Mesenchymal stem cell (in vitro differentiated cells and primary cell): ENCODE measurements at regions not wholly inside any gene's neighbourhood (a gene's known extent, or its start where the extent isn't known, plus 50 kb on each side); places are given as distances from the start of the nearest gene placed in this dataset.

Experiments used
- DNase-seq: peaks from one replicate; pipeline ENCODE4 v3.0.0-alpha.2; 2013
- H2AFZ ChIP-seq: one replicate; pipeline ENCODE4 v1.6.1; 2013; ENCODE audit warnings: low read depth, mild to moderate bottlenecking, control low read depth, inconsistent platforms, low read length, moderate library complexity
- H2AK5ac ChIP-seq: 2 replicates; pipeline ENCODE4 v1.6.1; 2013; ENCODE audit warnings: low read length, moderate library complexity, mild to moderate bottlenecking, inconsistent platforms; ENCODE audit not compliant: severe bottlenecking
- H2BK120ac ChIP-seq: one replicate; pipeline ENCODE4 v1.6.1; 2013; ENCODE audit warnings: low read depth, mild to moderate bottlenecking, inconsistent platforms, low read length, moderate library complexity
- H2BK12ac ChIP-seq, 2 experiments: one replicate each; pipeline ENCODE4 v1.6.1; 2013; ENCODE audit warnings: inconsistent platforms in 2 of 2, low read length in 2 of 2, mild to moderate bottlenecking in 2 of 2, moderate library complexity in 2 of 2, control low read depth in 1 of 2
- H2BK15ac ChIP-seq: one replicate; pipeline ENCODE4 v1.6.1; 2013; ENCODE audit warnings: mild to moderate bottlenecking, low read depth, inconsistent platforms; ENCODE audit not compliant: poor library complexity, severe bottlenecking
- H2BK5ac ChIP-seq: 2 replicates; pipeline ENCODE4 v1.6.1; 2013; ENCODE audit warnings: low read depth, mild to moderate bottlenecking, low read length, control low read depth, inconsistent platforms; ENCODE audit not compliant: poor library complexity, severe bottlenecking
- H3K14ac ChIP-seq, 2 experiments: one replicate each; pipeline ENCODE4 v1.6.1; 2013; ENCODE audit warnings: inconsistent platforms in 2 of 2, low read length in 2 of 2, control low read depth in 1 of 2, mild to moderate bottlenecking in 1 of 2, moderate library complexity in 1 of 2
- H3K18ac ChIP-seq, 2 experiments: one replicate each; pipeline ENCODE4 v1.6.1; 2013; ENCODE audit warnings: inconsistent platforms in 2 of 2, low read length in 2 of 2, control low read depth in 1 of 2, low read depth in 1 of 2, mild to moderate bottlenecking in 1 of 2
- H3K23ac ChIP-seq, 2 experiments: one replicate each; pipeline ENCODE4 v1.6.1; 2013; ENCODE audit warnings: inconsistent platforms in 2 of 2, low read length in 2 of 2, mild to moderate bottlenecking in 2 of 2, moderate library complexity in 2 of 2, control low read depth in 1 of 2
- H3K27ac ChIP-seq: 2 replicates; pipeline ENCODE4 v1.5.1; 2013; ENCODE audit warnings: mild to moderate bottlenecking, moderate library complexity, low read length, control low read depth, inconsistent platforms; ENCODE audit not compliant: poor library complexity, severe bottlenecking
- H3K27me3 ChIP-seq, 2 experiments: 2 replicates each; pipeline versions ENCODE4 v1.6.1 to v1.7.0; 2013; ENCODE audit warnings: low read length in 2 of 2, mild to moderate bottlenecking in 2 of 2, moderate library complexity in 2 of 2, control low read depth in 1 of 2, inconsistent platforms in 1 of 2; ENCODE audit not compliant: control insufficient read depth in 1 of 2, insufficient read depth in 1 of 2
- H3K36me3 ChIP-seq, 2 experiments: 2 replicates each; pipeline versions ENCODE4 v1.6.1 to v1.7.0; 2013; ENCODE audit warnings: low read length in 2 of 2, control low read depth in 1 of 2, inconsistent platforms in 1 of 2, low read depth in 1 of 2, mild to moderate bottlenecking in 1 of 2; ENCODE audit not compliant: insufficient read depth in 2 of 2, control insufficient read depth in 1 of 2
- H3K4ac ChIP-seq, 2 experiments: one replicate each; pipeline ENCODE4 v1.6.1; 2013; ENCODE audit warnings: inconsistent platforms in 2 of 2, low read length in 2 of 2, mild to moderate bottlenecking in 2 of 2, moderate library complexity in 2 of 2, control low read depth in 1 of 2, low read depth in 1 of 2
- H3K4me1 ChIP-seq: 2 replicates; pipeline ENCODE4 v1.6.1; 2013; ENCODE audit warnings: low read depth, low read length, control low read depth; ENCODE audit not compliant: control insufficient read depth, insufficient read depth
- H3K4me2 ChIP-seq: 2 replicates; pipeline ENCODE4 v1.6.1; 2013; ENCODE audit warnings: low read length, mild to moderate bottlenecking, inconsistent platforms; ENCODE audit not compliant: poor library complexity, severe bottlenecking
- H3K4me3 ChIP-seq, 2 experiments: 2 replicates each; pipeline versions ENCODE4 v1.5.1 to v1.7.0; 2013; ENCODE audit warnings: low read length in 2 of 2, mild to moderate bottlenecking in 2 of 2, control low read depth in 1 of 2, low read depth in 1 of 2; ENCODE audit not compliant: insufficient read depth in 1 of 2
- H3K79me1 ChIP-seq: replicated peaks from 2 replicates; pipeline ENCODE4 v1.6.1; 2013; ENCODE audit warnings: mild to moderate bottlenecking, control low read depth, low read length, inconsistent platforms; ENCODE audit not compliant: poor library complexity, severe bottlenecking
- H3K9ac ChIP-seq: 2 replicates; pipeline ENCODE4 v1.7.0; 2013; ENCODE audit warnings: mild to moderate bottlenecking, low read length, moderate library complexity
- H3K9me3 ChIP-seq: 2 replicates; pipeline ENCODE4 v1.7.0; 2013; ENCODE audit warnings: mild to moderate bottlenecking, low read length; ENCODE audit not compliant: control insufficient read depth
- H4K8ac ChIP-seq: one replicate; pipeline ENCODE4 v1.6.1; 2013; ENCODE audit warnings: inconsistent platforms, mild to moderate bottlenecking, low read length, moderate library complexity
- H4K91ac ChIP-seq: one replicate; pipeline ENCODE4 v1.6.1; 2013; ENCODE audit warnings: mild to moderate bottlenecking, low read length, inconsistent platforms
- WGBS: methylation state at CpG from one replicate; pipeline ENCODE4 v1.1.7; 2013; ENCODE audit warnings: mixed read lengths; 5-methylcytosine and 5-hydroxymethylcytosine counted together

DNA sequence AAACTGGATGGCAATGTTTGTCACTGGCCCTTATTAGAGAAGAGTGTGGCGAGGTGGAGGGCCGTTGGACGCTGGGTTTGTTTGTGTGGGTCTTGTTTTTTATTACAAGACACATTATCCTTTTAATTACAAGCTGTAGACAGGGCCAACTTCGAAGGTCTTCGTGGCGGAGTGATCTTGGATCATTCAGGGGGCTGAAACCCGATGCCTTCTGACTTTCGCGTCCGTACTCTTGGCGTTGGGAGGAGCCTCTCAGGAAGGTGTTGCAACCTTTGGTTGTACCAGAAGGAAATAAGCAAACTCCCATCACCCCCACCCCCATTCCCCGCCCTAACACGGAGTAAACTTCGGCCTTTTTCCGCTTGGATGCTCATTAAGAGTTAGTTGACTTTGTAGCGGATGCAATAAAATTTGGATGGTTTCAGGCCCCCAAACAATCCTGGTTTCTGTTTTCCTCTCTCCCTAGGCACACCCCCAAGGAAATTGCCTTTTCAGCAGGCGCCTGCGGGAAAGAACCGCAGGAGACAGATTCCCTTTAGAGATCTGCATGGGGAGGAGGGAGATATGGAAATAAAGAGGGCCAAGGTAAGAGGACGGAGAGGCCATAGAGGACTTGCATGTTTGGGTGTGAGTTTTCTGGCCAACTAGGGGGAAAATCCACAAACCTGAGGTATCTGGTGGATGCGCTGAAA, 294.5 kb upstream of the NFE2L3 start:
- no peaks in the 10 kb centered on the region for H3K27me3 ChIP-seq
- peak; percentile 96 for DNase-seq
- peak overlapping the region; percentile 100 for H2BK120ac ChIP-seq
- H3K36me3 ChIP-seq = no peaks in the 10 kb centered on the region
- H3K79me1 ChIP-seq = peaks cover 12% of the 10 kb centered on the region
- peak overlapping the region; percentile 96 for H2AK5ac ChIP-seq
- H2BK15ac ChIP-seq = peak overlapping the region; percentile 9
- H3K23ac ChIP-seq = no peak overlapping the region
- H3K4me1 ChIP-seq = peaks cover 17% of the 10 kb centered on the region
- H3K18ac ChIP-seq = peak overlapping the region; percentile 60 to 99
- H2BK12ac ChIP-seq = peak overlapping the region; percentile 92 to 96
- peak overlapping the region; percentile 96 for H3K9ac ChIP-seq
- peak overlapping the region; percentile 94 for H4K8ac ChIP-seq
- H3K9me3 ChIP-seq = no peaks in the 10 kb centered on the region
- no peak overlapping the region for H2AFZ ChIP-seq
- H3K4me3 ChIP-seq = peak overlapping the region in 1 of 2 experiments; percentile 84
- peak overlapping the region; percentile 87 for H3K4me2 ChIP-seq
- under 1% methylated on average over 14 of the region's 21 CpGs for WGBS
- peak overlapping the region; percentile 99 for H3K27ac ChIP-seq
- peak overlapping the region; percentile 91 for H2BK5ac ChIP-seq
- H3K4ac ChIP-seq = peak overlapping the region; percentile 64 to 99
- H4K91ac ChIP-seq = peak overlapping the region; percentile 4
- peak overlapping the region in 1 of 2 experiments; percentile 60 for H3K14ac ChIP-seq

DNA sequence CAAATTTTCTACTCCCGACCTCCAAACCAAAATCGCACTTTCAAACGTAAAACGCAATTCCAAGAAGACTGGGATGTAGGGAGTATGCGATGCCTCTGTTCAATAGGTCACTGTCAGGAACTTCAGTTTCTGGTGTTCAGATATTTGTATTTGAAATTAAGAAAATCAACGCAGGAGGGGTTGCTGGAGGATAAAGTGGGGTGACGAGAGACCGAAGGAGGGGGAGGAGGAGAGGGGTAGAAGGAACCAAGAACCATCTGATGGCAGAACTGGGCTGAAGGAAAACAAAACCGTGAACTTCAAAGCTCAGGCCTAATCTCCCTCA, 293.8 kb upstream of the NFE2L3 start:
- no peaks in the 10 kb centered on the region for H3K9me3 ChIP-seq
- 8% methylated on average over 7 of the region's 9 CpGs for WGBS
- H3K27me3 ChIP-seq = peaks cover 0 to 3% of the 10 kb centered on the region in 2 experiments
- H2AFZ ChIP-seq = no peak overlapping the region
- no peak for DNase-seq
- H3K79me1 ChIP-seq = peaks cover 12% of the 10 kb centered on the region
- peak overlapping the region; percentile 100 for H4K91ac ChIP-seq
- H3K4me1 ChIP-seq = peaks cover 13% of the 10 kb centered on the region
- peak overlapping the region; percentile 99 for H3K27ac ChIP-seq
- H2AK5ac ChIP-seq = peak overlapping the region; percentile 96
- no peaks in the 10 kb centered on the region for H3K36me3 ChIP-seq
- H3K14ac ChIP-seq = peak overlapping the region in 1 of 2 experiments; percentile 97
- peak overlapping the region; percentile 92 to 99 for H3K4ac ChIP-seq
- H2BK5ac ChIP-seq = peak overlapping the region; percentile 94
- H2BK12ac ChIP-seq = peak overlapping the region; percentile 92 to 96
- H3K4me3 ChIP-seq = no peak overlapping the region
- peak overlapping the region in 1 of 2 experiments; percentile 72 for H3K23ac ChIP-seq
- H3K9ac ChIP-seq = no peak overlapping the region
- H2BK120ac ChIP-seq = peak overlapping the region; percentile 100
- H4K8ac ChIP-seq = peak overlapping the region; percentile 99
- peak overlapping the region; percentile 99 for H3K18ac ChIP-seq
- peak overlapping the region; percentile 98 for H2BK15ac ChIP-seq
- peak overlapping the region; percentile 87 for H3K4me2 ChIP-seq

DNA sequence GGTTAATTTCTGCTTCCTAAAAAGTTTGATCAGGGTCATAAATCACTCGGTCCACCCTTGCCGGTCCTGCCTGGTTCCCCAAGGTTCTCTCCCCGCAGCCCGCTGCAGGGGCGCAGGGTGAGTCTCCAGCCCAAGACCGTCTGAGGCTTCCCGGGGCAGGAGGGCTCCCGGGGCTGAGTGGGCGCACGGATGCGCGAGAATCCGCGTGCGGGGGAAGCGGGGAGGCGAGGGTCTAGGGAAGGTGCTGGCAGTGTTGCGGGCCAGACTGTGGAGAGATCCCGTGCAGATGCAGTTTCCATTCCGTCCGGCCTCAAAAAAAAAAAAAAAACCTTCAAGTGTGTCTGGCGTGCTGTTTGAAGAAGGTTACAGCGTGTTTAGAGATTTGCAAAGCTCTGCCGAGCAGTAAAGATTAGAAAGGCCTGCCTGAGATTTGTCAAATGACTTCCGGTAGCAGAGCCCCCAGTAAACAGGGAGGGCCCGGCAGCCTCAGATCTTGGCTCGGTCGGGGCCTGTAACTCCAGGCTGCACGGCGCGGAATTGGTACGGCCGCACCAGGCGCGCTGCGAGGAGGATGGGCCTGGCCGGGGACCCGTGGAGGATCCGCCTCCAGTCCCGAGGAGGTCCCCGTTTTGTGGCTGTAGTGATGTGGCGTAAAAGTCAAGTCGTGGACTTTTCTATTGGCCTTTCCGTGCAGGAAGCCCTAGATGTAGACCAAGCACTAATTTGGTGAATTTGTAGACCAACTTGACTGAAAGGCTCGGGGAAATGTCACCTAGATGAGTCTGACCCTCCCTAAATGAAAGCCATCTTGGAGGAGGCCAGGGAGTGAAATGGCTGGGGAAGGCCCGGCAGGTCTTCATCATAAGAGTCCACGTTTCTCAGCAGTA, 293.2 kb upstream of the NFE2L3 start:
- Histone ChIP-seq H3K36me3 (no peaks in the 10 kb centered on the region), H2AFZ (peak overlapping the region; percentile 27), H3K4me1 (peaks cover 13% of the 10 kb centered on the region), H3K27me3 (peaks cover 0 to 9% of the 10 kb centered on the region in 2 experiments), H2BK15ac (peak overlapping the region; percentile 98), H3K4me2 (peak overlapping the region; percentile 87), H4K8ac (peak overlapping the region; percentile 99), H2AK5ac (peak overlapping the region; percentile 96), H3K9ac (no peak overlapping the region), H2BK12ac (peak overlapping the region; percentile 96 to 99), H3K79me1 (peaks cover 12% of the 10 kb centered on the region), H3K23ac (peak overlapping the region; percentile 97 to 99), H2BK120ac (peak overlapping the region; percentile 100), H2BK5ac (peak overlapping the region; percentile 94), H3K4ac (peak overlapping the region; percentile 92 to 99), H3K18ac (peak overlapping the region; percentile 99), H4K91ac (peak overlapping the region; percentile 100), H3K9me3 (no peaks in the 10 kb centered on the region), H3K4me3 (peak overlapping the region in 1 of 2 experiments; percentile 41), H3K14ac (peak overlapping the region in 1 of 2 experiments; percentile 97), H3K27ac (peak overlapping the region; percentile 99)
- peak; percentile 86 for DNase-seq
- 3% methylated on average over 47 of the region's 47 CpGs for WGBS
